OCI-LY1 (cell line): ENCODE measurements at regions not wholly inside any gene's neighbourhood (a gene's known extent, or its start where the extent isn't known, plus 50 kb on each side); places are given as distances from the start of the nearest gene placed in this dataset.

Experiments used
- CTCF ChIP-seq: fragments of 200-600 bp; sonication (generic), shearing (Covaris generic); IDR thresholded peaks from 2 replicates; pipeline ENCODE4 v1.5.1; 2017; ENCODE audit warnings: mild to moderate bottlenecking, antibody characterized with exemption, low read length, moderate library complexity, mixed read lengths
- EZH2 ChIP-seq: fragments of 200-600 bp; sonication (generic), shearing (Covaris generic); IDR thresholded peaks from 2 replicates; pipeline ENCODE4 v1.8.0; 2017; ENCODE audit warnings: borderline replicate concordance, mixed run types, mild to moderate bottlenecking, antibody characterized with exemption, low read length, moderate library complexity, mixed read lengths

GRCh38 chr2:72027426-72028161 is 120.1 kb downstream of the CYP26B1 start:
- TF ChIP-seq CTCF (no peak), EZH2 (no peak)
